ENCODE measurements at regions not wholly inside any gene's neighbourhood (a gene's known extent, or its start where the extent isn't known, plus 50 kb on each side); places are given as distances from the start of the nearest gene placed in this dataset.

DNA sequence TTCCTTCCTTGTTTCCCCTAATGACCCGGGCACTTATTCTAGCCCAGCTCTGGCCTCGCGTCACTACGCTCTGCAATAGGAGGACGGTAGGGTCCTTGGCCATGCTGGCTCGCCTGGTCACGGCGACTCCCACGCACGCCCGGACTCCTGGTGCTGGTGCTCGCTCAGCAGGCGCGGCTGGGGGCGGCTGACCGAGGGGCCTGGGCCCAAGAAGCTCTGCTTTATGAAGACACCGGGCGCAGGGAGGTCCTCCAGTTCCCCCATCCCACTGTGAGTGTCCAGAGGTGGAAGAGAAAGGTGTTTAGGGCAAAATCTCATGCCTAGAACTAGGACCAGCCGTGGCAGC, 54.2 kb upstream of the ZNF32 start:
- TF ChIP-seq, protein P1, sequence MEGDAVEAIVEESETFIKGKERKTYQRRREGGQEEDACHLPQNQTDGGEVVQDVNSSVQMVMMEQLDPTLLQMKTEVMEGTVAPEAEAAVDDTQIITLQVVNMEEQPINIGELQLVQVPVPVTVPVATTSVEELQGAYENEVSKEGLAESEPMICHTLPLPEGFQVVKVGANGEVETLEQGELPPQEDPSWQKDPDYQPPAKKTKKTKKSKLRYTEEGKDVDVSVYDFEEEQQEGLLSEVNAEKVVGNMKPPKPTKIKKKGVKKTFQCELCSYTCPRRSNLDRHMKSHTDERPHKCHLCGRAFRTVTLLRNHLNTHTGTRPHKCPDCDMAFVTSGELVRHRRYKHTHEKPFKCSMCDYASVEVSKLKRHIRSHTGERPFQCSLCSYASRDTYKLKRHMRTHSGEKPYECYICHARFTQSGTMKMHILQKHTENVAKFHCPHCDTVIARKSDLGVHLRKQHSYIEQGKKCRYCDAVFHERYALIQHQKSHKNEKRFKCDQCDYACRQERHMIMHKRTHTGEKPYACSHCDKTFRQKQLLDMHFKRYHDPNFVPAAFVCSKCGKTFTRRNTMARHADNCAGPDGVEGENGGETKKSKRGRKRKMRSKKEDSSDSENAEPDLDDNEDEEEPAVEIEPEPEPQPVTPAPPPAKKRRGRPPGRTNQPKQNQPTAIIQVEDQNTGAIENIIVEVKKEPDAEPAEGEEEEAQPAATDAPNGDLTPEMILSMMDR (IDR thresholded peaks at IDR 0.05), result no peak
- TF ChIP-seq TP53 (CRISPR knock-in tag; IDR thresholded peaks at IDR 0.05), result no peak
- TF ChIP-seq RARB (CRISPR knock-in tag; IDR thresholded peaks at IDR 0.05), result no peak
- TF ChIP-seq JUNB (IDR thresholded peaks at IDR 0.05), result no peak
- no peak for TF ChIP-seq HEYL (CRISPR knock-in tag; IDR thresholded peaks at IDR 0.05)
- no peak for TF ChIP-seq POLR2A (IDR thresholded peaks at IDR 0.05; ENCODE audit: low read length)
- no peak for TF ChIP-seq RAD21 (conservative IDR thresholded peaks at IDR 0.05 in 1 of 2, IDR thresholded peaks at IDR 0.05 in 1 of 2)
- TF ChIP-seq, protein P2, sequence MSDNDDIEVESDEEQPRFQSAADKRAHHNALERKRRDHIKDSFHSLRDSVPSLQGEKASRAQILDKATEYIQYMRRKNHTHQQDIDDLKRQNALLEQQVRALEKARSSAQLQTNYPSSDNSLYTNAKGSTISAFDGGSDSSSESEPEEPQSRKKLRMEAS (IDR thresholded peaks at IDR 0.05), result no peak
